ENCODE measurements at regions not wholly inside any gene's neighbourhood (a gene's known extent, or its start where the extent isn't known, plus 50 kb on each side); places are given as distances from the start of the nearest gene placed in this dataset.

- no peaks in the 10 kb centered on the region for H3K4me1 ChIP-seq (ENCODE audit: insufficient read depth, poor library complexity, severe bottlenecking)
- TF ChIP-seq, protein P1, sequence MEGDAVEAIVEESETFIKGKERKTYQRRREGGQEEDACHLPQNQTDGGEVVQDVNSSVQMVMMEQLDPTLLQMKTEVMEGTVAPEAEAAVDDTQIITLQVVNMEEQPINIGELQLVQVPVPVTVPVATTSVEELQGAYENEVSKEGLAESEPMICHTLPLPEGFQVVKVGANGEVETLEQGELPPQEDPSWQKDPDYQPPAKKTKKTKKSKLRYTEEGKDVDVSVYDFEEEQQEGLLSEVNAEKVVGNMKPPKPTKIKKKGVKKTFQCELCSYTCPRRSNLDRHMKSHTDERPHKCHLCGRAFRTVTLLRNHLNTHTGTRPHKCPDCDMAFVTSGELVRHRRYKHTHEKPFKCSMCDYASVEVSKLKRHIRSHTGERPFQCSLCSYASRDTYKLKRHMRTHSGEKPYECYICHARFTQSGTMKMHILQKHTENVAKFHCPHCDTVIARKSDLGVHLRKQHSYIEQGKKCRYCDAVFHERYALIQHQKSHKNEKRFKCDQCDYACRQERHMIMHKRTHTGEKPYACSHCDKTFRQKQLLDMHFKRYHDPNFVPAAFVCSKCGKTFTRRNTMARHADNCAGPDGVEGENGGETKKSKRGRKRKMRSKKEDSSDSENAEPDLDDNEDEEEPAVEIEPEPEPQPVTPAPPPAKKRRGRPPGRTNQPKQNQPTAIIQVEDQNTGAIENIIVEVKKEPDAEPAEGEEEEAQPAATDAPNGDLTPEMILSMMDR (IDR thresholded peaks at IDR 0.05; ENCODE audit: poor library complexity, severe bottlenecking): no peak
- no peaks in the 10 kb centered on the region for H3K36me3 ChIP-seq (ENCODE audit: low read depth)
- ATAC-seq (ENCODE audit: low read depth) (no peak), DNase-seq (ENCODE audit: low spot score) (no peak)
- no peaks in the 10 kb centered on the region for H3K27me3 ChIP-seq (ENCODE audit: insufficient read depth, poor library complexity, severe bottlenecking)
- H3K9me3 ChIP-seq (ENCODE audit: severe bottlenecking): no peaks in the 10 kb centered on the region
- H3K4me3 ChIP-seq (ENCODE audit: severe bottlenecking): no peak overlapping the region
- H3K27ac ChIP-seq (ENCODE audit: poor library complexity, severe bottlenecking): no peak overlapping the region
These were observed 171.0 kb downstream of the RMI1 start for GRCh38 chr9:84151640-84152039.

DNA sequence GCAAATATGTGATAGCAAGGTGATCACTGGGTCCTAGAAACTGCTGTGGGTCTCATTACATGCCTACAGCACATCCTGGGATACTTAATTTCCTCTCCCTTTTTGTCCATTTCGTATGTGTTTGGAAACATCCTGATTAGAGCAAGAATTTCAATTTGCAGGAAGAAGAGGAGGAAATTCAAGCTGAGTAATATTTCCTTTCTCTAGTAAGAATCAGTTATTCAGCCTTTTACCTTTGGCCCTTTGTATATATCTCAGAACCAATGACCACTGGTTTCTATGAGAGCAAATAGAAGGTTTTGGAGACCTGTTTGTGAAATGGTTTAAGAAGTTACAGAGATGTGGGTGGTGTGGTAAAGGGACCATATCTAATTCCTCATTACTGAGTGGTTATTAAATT, 171.6 kb downstream of the RMI1 start:
- TF ChIP-seq, protein P1 (IDR thresholded peaks at IDR 0.05; ENCODE audit: poor library complexity, severe bottlenecking): no peak
- Histone ChIP-seq H3K4me3 (ENCODE audit: severe bottlenecking) (no peak overlapping the region), H3K4me1 (ENCODE audit: insufficient read depth, poor library complexity, severe bottlenecking) (no peaks in the 10 kb centered on the region), H3K27me3 (ENCODE audit: insufficient read depth, poor library complexity, severe bottlenecking) (no peaks in the 10 kb centered on the region), H3K36me3 (ENCODE audit: low read depth) (no peaks in the 10 kb centered on the region), H3K9me3 (ENCODE audit: severe bottlenecking) (no peaks in the 10 kb centered on the region), H3K27ac (ENCODE audit: poor library complexity, severe bottlenecking) (no peak overlapping the region)
- no peak for ATAC-seq (ENCODE audit: low read depth)
- no peak for DNase-seq (ENCODE audit: low spot score)

GRCh38 chr9:84153885-84154284, 173.3 kb downstream of the RMI1 start:
- TF ChIP-seq, protein P1 (IDR thresholded peaks at IDR 0.05; ENCODE audit: poor library complexity, severe bottlenecking): no peak
- H3K27me3 ChIP-seq (ENCODE audit: insufficient read depth, poor library complexity, severe bottlenecking): no peaks in the 10 kb centered on the region

GRCh38 chr9:84154320-84154719, 173.7 kb downstream of the RMI1 start:
- H3K9me3 ChIP-seq (ENCODE audit: severe bottlenecking): no peaks in the 10 kb centered on the region
- H3K27me3 ChIP-seq (ENCODE audit: insufficient read depth, poor library complexity, severe bottlenecking): no peaks in the 10 kb centered on the region
- H3K27ac ChIP-seq (ENCODE audit: poor library complexity, severe bottlenecking): no peak overlapping the region
- no peaks in the 10 kb centered on the region for H3K4me1 ChIP-seq (ENCODE audit: insufficient read depth, poor library complexity, severe bottlenecking)
- no peaks in the 10 kb centered on the region for H3K36me3 ChIP-seq (ENCODE audit: low read depth)
- no peak overlapping the region for H3K4me3 ChIP-seq (ENCODE audit: severe bottlenecking)
- TF ChIP-seq, protein P1 (IDR thresholded peaks at IDR 0.05; ENCODE audit: poor library complexity, severe bottlenecking): no peak
- ATAC-seq (ENCODE audit: low read depth) (no peak), DNase-seq (ENCODE audit: low spot score) (no peak)

More at GRCh38 chr9:84153885-84154284, 173.3 kb downstream of the RMI1 start:
- Histone ChIP-seq H3K27ac (ENCODE audit: poor library complexity, severe bottlenecking) (no peak overlapping the region), H3K4me3 (ENCODE audit: severe bottlenecking) (no peak overlapping the region), H3K9me3 (ENCODE audit: severe bottlenecking) (no peaks in the 10 kb centered on the region), H3K36me3 (ENCODE audit: low read depth) (no peaks in the 10 kb centered on the region), H3K4me1 (ENCODE audit: insufficient read depth, poor library complexity, severe bottlenecking) (no peaks in the 10 kb centered on the region)
- ATAC-seq (ENCODE audit: low read depth) (peak; percentile 42; the same call in 1 of the 3 replicates), DNase-seq (ENCODE audit: low spot score) (no peak)

- H3K36me3 ChIP-seq (ENCODE audit: low read depth): no peaks in the 10 kb centered on the region
- no peak overlapping the region for H3K4me3 ChIP-seq (ENCODE audit: severe bottlenecking)
- no peaks in the 10 kb centered on the region for H3K9me3 ChIP-seq (ENCODE audit: severe bottlenecking)
- H3K27me3 ChIP-seq (ENCODE audit: insufficient read depth, poor library complexity, severe bottlenecking): no peaks in the 10 kb centered on the region
- no peaks in the 10 kb centered on the region for H3K4me1 ChIP-seq (ENCODE audit: insufficient read depth, poor library complexity, severe bottlenecking)
- TF ChIP-seq, protein P1 (IDR thresholded peaks at IDR 0.05; ENCODE audit: poor library complexity, severe bottlenecking): no peak
- DNase-seq (ENCODE audit: low spot score): no peak
- no peak overlapping the region for H3K27ac ChIP-seq (ENCODE audit: poor library complexity, severe bottlenecking)
- no peak for ATAC-seq (ENCODE audit: low read depth)
These were observed 177.4 kb downstream of the SLC28A3 start for GRCh38 chr9:84163052-84163650.
